OCI-LY3 (cell line): ENCODE measurements at regions not wholly inside any gene's neighbourhood (a gene's known extent, or its start where the extent isn't known, plus 50 kb on each side); places are given as distances from the start of the nearest gene placed in this dataset.

Experiments used
- H2AFZ ChIP-seq: fragments of 200-600, 300-600 bp; shearing (Covaris generic); 2 replicates; pipeline ENCODE4 v1.6.0; 2014; ENCODE audit warnings: antibody characterized with exemption, low read depth, low read length
- H3K27ac ChIP-seq: fragments of 200-600, 300-600 bp; sonication (generic); 2 replicates; pipeline ENCODE4 v1.5.1; 2014; ENCODE audit warnings: mild to moderate bottlenecking, low read length, moderate library complexity, mixed read lengths
- H3K27me3 ChIP-seq: fragments of 200-600, 300-600 bp; sonication (generic); 2 replicates; pipeline ENCODE4 v1.6.1; 2014; ENCODE audit warnings: low read depth, low read length, mixed read lengths
- H3K36me3 ChIP-seq: fragments of 200-600, 300-600 bp; sonication (generic); replicated peaks from 2 replicates; pipeline ENCODE3; 2014; ENCODE audit warnings: low read depth, low read length, mixed read lengths
- H3K4me1 ChIP-seq: fragments of 300-600, 200-600 bp; sonication (generic); 2 replicates; pipeline ENCODE4 v1.6.1; 2014; ENCODE audit warnings: low read length, mixed read lengths
- H3K4me2 ChIP-seq: fragments of 200-600, 300-600 bp; sonication (generic); 2 replicates; pipeline ENCODE4 v1.6.1; 2014; ENCODE audit warnings: low read length, mixed read lengths
- H3K4me3 ChIP-seq: fragments of 300-600, 200-600 bp; sonication (generic); 2 replicates; pipeline ENCODE4 v1.5.1; 2014; ENCODE audit warnings: antibody characterized with exemption, mild to moderate bottlenecking, low read length, moderate library complexity
- H3K79me2 ChIP-seq: fragments of 300-600, 200-600 bp; shearing (Covaris generic); 2 replicates; pipeline ENCODE4 v1.6.1; 2014; ENCODE audit warnings: mild to moderate bottlenecking, low read length, mixed read lengths
- H3K9ac ChIP-seq: fragments of 300-600, 200-600 bp; shearing (Covaris generic); 2 replicates; pipeline ENCODE4 v1.6.0; 2014; ENCODE audit warnings: mild to moderate bottlenecking, low read length, moderate library complexity
- H3K9me3 ChIP-seq: fragments of 200-600, 300-600 bp; shearing (Covaris generic); 2 replicates; pipeline ENCODE4 v1.6.1; 2014; ENCODE audit warnings: low read length, mixed read lengths; ENCODE audit not compliant: insufficient read depth
- H4K20me1 ChIP-seq: fragments of 200-600, 300-600 bp; sonication (generic); 2 replicates; pipeline ENCODE4 v1.6.1; 2016; ENCODE audit warnings: low read length, mixed read lengths; ENCODE audit not compliant: insufficient read depth
- CTCF ChIP-seq: fragments of 200-600, 300-600 bp; sonication (generic); IDR thresholded peaks from 2 replicates; pipeline ENCODE4 v1.5.1; 2014; ENCODE audit warnings: antibody characterized with exemption, low read length, low read depth
- EZH2phosphoT487 ChIP-seq: fragments of 200-600 bp; shearing (Covaris generic); IDR thresholded peaks from 2 replicates; pipeline ENCODE4 v1.6.1; 2018; ENCODE audit warnings: antibody characterized with exemption, mixed run types, low read depth

GRCh38 chr1:219271818-219272535 is 98.3 kb downstream of the LYPLAL1 start:
- Histone ChIP-seq H3K9me3 (no peaks in the 10 kb centered on the region), H2AFZ (no peak overlapping the region), H4K20me1 (no peaks in the 10 kb centered on the region), H3K27ac (no peak overlapping the region), H3K79me2 (no peaks in the 10 kb centered on the region), H3K9ac (no peak overlapping the region), H3K36me3 (no peaks in the 10 kb centered on the region), H3K4me2 (no peak overlapping the region), H3K4me1 (no peaks in the 10 kb centered on the region), H3K27me3 (no peaks in the 10 kb centered on the region), H3K4me3 (no peak overlapping the region)
- TF ChIP-seq EZH2phosphoT487 (no peak), CTCF (no peak)

GRCh38 chr1:219269171-219269570 is 95.5 kb downstream of the LYPLAL1 start:
- Histone ChIP-seq H2AFZ (no peak overlapping the region), H3K79me2 (no peaks in the 10 kb centered on the region), H3K4me2 (no peak overlapping the region), H3K27ac (no peak overlapping the region), H3K36me3 (no peaks in the 10 kb centered on the region), H3K27me3 (no peaks in the 10 kb centered on the region), H3K4me3 (no peak overlapping the region), H3K9ac (no peak overlapping the region), H4K20me1 (no peaks in the 10 kb centered on the region), H3K4me1 (no peaks in the 10 kb centered on the region), H3K9me3 (no peaks in the 10 kb centered on the region)
- TF ChIP-seq EZH2phosphoT487 (no peak), CTCF (no peak)

- no peak for TF ChIP-seq EZH2phosphoT487
- no peak for TF ChIP-seq CTCF
- Histone ChIP-seq H3K9ac (no peak overlapping the region), H4K20me1 (no peaks in the 10 kb centered on the region), H3K9me3 (peaks cover 2% of the 10 kb centered on the region; the same call in 1 of the 2 replicates), H2AFZ (no peak overlapping the region), H3K4me1 (no peaks in the 10 kb centered on the region), H3K4me2 (no peak overlapping the region), H3K36me3 (no peaks in the 10 kb centered on the region), H3K27me3 (no peaks in the 10 kb centered on the region), H3K79me2 (no peaks in the 10 kb centered on the region), H3K27ac (no peak overlapping the region), H3K4me3 (no peak overlapping the region)
These were observed 92.8 kb downstream of the LYPLAL1 start for GRCh38 chr1:219266524-219266923.

- Histone ChIP-seq H3K9ac (no peak overlapping the region), H3K9me3 (peaks cover 6% of the 10 kb centered on the region; the same call in 1 of the 2 replicates), H4K20me1 (no peaks in the 10 kb centered on the region), H3K79me2 (no peaks in the 10 kb centered on the region), H2AFZ (no peak overlapping the region), H3K4me1 (no peaks in the 10 kb centered on the region), H3K4me3 (no peak overlapping the region), H3K27ac (no peak overlapping the region), H3K4me2 (no peak overlapping the region), H3K27me3 (no peaks in the 10 kb centered on the region), H3K36me3 (no peaks in the 10 kb centered on the region)
- TF ChIP-seq EZH2phosphoT487: no peak
These were observed 91.4 kb downstream of the LYPLAL1 start for GRCh38 chr1:219265026-219265515.
